Ovary (tissue), 3 donors: ENCODE measurements at regions not wholly inside any gene's neighbourhood (a gene's known extent, or its start where the extent isn't known, plus 50 kb on each side); places are given as distances from the start of the nearest gene placed in this dataset.

Source experiments
- EP300 ChIP-seq: sonication (generic); formaldehyde crosslinking; IDR thresholded peaks from one replicate; pipeline ENCODE4 v1.6.1; 2017; ENCODE audit warnings: antibody characterized with exemption
- TF ChIP-seq, protein P1 (sequence below), 3 donors: fragments of 450-650 bp in 2 of 3; fragments of 200-600 bp in 1 of 3; IDR thresholded peaks; one replicate each; pipeline versions ENCODE4 v1.5.1 to v1.8.0; 2016 to 2022; ENCODE audit warnings: antibody characterized with exemption in 3 of 3, mild to moderate bottlenecking in 1 of 3
- donor health status: DM: no; HTN: no; CAD: no.

DNA sequence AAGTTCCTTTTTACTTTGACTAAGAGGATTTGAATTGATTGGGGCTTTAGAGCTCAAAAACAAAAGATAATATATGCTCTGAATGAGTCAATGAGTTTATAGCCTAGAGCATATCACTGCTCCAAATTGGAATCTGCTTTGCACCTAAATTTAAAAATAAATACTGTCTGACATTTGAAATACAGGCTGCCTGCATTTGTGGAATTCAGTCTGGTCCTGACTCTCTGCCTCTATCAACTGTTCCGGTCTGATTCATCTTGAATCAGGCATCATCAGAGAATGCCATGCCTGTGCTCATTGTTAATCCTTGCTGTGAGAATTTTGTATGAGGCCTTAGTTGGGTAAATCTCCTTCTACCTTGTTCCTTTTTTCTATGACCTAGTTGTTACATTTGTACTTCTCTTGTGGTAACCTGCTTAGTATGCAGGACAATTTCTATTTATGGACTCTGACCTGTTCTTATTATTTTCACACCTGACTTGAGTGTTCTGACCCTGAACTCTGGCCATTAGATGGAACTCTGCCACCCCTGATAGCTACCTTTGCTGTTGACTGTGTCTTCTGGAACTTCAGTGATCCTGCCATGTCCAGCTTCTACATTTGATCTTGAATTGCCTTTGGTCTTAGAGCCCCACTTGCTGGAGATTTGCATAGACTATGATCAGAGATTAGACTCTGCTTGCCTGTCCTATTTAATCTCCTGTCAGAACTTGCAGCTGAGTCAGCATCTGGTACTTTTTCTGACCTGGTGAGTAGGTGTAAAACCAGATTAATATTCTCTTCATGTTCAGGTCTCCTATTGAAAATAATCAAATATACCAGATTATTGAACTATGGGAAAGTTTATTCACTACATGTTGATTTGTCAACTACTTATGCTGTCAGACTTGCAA, 442.7 kb upstream of the HS3ST5 start:
- TF ChIP-seq, protein P1, sequence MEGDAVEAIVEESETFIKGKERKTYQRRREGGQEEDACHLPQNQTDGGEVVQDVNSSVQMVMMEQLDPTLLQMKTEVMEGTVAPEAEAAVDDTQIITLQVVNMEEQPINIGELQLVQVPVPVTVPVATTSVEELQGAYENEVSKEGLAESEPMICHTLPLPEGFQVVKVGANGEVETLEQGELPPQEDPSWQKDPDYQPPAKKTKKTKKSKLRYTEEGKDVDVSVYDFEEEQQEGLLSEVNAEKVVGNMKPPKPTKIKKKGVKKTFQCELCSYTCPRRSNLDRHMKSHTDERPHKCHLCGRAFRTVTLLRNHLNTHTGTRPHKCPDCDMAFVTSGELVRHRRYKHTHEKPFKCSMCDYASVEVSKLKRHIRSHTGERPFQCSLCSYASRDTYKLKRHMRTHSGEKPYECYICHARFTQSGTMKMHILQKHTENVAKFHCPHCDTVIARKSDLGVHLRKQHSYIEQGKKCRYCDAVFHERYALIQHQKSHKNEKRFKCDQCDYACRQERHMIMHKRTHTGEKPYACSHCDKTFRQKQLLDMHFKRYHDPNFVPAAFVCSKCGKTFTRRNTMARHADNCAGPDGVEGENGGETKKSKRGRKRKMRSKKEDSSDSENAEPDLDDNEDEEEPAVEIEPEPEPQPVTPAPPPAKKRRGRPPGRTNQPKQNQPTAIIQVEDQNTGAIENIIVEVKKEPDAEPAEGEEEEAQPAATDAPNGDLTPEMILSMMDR (IDR thresholded peaks at IDR 0.05) = no peak
- no peak for TF ChIP-seq EP300
